Peyer's patch (tissue), 4 donors: ENCODE measurements at regions not wholly inside any gene's neighbourhood (a gene's known extent, or its start where the extent isn't known, plus 50 kb on each side); places are given as distances from the start of the nearest gene placed in this dataset.

Source experiments
- DNase-seq, 3 donors: peaks; one replicate each; pipeline ENCODE4 v3.0.0-alpha.2; 2017 to 2019
- H3K27ac ChIP-seq, 4 donors: fragments of 200-600 bp; sonication (generic); one replicate each; pipeline ENCODE4 v1.5.1; 2016 to 2019
- H3K27me3 ChIP-seq, 2 donors: fragments of 200-600 bp; sonication (generic); one replicate each; pipeline ENCODE4 v1.5.1; 2019
- H3K36me3 ChIP-seq, 3 donors: fragments of 200-600 bp; sonication (generic); one replicate each; pipeline ENCODE4 v1.5.1; 2016 to 2019
- H3K4me1 ChIP-seq, 4 donors: fragments of 200-600 bp; sonication (generic); one replicate each; pipeline ENCODE4 v1.5.1; 2016 to 2019
- H3K4me3 ChIP-seq, 4 donors: fragments of 200-600 bp; sonication (generic); 1 replicate in 3 of 4; 2 replicates in 1 of 4; pipeline ENCODE4 v1.5.1; 2016 to 2019; ENCODE audit warnings: mild to moderate bottlenecking in 1 of 4
- H3K9me3 ChIP-seq, 4 donors: fragments of 200-600 bp; sonication (generic); one replicate each; pipeline ENCODE4 v1.5.1; 2016 to 2019; ENCODE audit warnings: mild to moderate bottlenecking in 1 of 4
- POLR2A ChIP-seq, 2 donors: fragments of 450-650 bp; IDR thresholded peaks; one replicate each; pipeline ENCODE4 v1.5.1; 2017; ENCODE audit warnings: antibody characterized with exemption in 2 of 2, mild to moderate bottlenecking in 2 of 2, moderate library complexity in 2 of 2
- TF ChIP-seq, protein P1 (sequence below), 6 experiments: fragments of 450-650 bp in 4 of 6; fragments of 200-600 bp in 2 of 6; sonication (generic) in 1 of 6; IDR thresholded peaks; one replicate each; pipeline ENCODE4 v1.5.1; 2017 to 2019; ENCODE audit warnings: antibody characterized with exemption in 6 of 6, mild to moderate bottlenecking in 3 of 6, moderate library complexity in 1 of 6

DNA sequence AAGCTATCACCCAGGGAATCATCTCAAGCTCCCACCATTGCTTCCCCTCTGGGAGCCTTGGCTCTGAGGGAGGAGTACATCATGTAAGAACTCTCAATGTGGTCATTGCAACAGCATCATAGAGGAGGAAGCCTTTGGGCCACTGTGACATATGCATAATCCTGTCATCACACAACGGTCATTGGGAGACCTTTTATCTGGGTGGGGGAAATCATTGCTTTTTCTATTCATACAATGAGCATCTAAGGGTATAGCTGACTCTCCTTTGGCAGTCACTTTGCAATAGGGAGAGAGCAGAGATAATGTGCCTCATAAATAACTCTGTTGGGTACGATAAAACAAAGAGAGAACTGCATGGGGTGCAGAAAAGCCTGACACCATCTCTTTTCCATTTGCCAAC, 155.2 kb upstream of the KCNIP4 start:
- H3K36me3 ChIP-seq: no peaks in the 10 kb centered on the region
- no peaks in the 10 kb centered on the region for H3K9me3 ChIP-seq
- DNase-seq: no peak
- no peak overlapping the region for H3K4me3 ChIP-seq
- H3K4me1 ChIP-seq: no peaks in the 10 kb centered on the region
- no peak overlapping the region for H3K27ac ChIP-seq
- TF ChIP-seq, protein P1, sequence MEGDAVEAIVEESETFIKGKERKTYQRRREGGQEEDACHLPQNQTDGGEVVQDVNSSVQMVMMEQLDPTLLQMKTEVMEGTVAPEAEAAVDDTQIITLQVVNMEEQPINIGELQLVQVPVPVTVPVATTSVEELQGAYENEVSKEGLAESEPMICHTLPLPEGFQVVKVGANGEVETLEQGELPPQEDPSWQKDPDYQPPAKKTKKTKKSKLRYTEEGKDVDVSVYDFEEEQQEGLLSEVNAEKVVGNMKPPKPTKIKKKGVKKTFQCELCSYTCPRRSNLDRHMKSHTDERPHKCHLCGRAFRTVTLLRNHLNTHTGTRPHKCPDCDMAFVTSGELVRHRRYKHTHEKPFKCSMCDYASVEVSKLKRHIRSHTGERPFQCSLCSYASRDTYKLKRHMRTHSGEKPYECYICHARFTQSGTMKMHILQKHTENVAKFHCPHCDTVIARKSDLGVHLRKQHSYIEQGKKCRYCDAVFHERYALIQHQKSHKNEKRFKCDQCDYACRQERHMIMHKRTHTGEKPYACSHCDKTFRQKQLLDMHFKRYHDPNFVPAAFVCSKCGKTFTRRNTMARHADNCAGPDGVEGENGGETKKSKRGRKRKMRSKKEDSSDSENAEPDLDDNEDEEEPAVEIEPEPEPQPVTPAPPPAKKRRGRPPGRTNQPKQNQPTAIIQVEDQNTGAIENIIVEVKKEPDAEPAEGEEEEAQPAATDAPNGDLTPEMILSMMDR (IDR thresholded peaks at IDR 0.05): no peak
- no peak for TF ChIP-seq POLR2A (IDR thresholded peaks at IDR 0.05)
- no peaks in the 10 kb centered on the region for H3K27me3 ChIP-seq

DNA sequence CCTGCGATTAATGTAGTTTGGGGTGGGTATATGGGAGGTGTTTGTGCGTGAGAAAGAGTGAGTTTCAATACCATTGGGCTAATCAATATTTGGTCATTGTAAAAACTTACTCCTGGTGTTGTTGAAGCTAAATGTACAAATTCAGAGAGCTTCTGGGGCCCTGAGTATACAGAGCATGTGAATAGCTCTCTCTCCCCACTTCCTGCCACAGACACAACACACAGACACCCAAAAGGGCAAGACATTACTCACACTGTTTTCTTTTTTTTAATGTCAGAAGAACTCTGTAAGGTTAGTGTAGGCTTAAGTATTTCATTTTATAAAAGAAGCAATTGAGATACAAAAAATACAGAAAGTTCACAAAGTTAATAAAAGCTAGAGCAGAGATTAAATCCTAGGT, 151.3 kb upstream of the KCNIP4 start:
- no peak overlapping the region for H3K4me3 ChIP-seq
- no peaks in the 10 kb centered on the region for H3K9me3 ChIP-seq
- H3K27me3 ChIP-seq: no peaks in the 10 kb centered on the region
- H3K27ac ChIP-seq: no peak overlapping the region
- H3K4me1 ChIP-seq: no peaks in the 10 kb centered on the region
- no peaks in the 10 kb centered on the region for H3K36me3 ChIP-seq
- no peak for DNase-seq
- TF ChIP-seq, protein P1 (IDR thresholded peaks at IDR 0.05): no peak
- TF ChIP-seq POLR2A (IDR thresholded peaks at IDR 0.05): no peak

GRCh38 chr4:22097596-22097995, 149.0 kb upstream of the KCNIP4 start:
- H3K4me3 ChIP-seq: no peak overlapping the region
- H3K4me1 ChIP-seq: no peaks in the 10 kb centered on the region
- H3K27me3 ChIP-seq: no peaks in the 10 kb centered on the region

DNA sequence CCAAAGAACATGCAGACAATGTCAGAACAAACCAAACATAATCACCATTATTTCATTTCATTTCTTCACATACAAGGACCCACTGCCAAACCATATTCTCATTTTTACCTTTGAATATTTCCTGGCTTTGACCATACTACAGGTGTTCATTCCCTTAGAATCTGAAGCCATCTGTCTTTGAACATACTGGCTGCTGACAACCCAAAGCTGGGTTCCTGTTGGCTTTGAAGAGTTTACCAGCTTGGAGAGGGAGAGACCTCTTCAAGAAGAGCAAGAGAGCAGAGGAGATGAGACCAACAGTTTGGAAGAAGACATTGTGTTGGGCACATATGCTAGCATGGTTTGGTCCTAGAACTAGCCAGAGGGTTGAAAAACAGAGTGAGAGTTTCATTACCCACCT, 145.6 kb upstream of the KCNIP4 start:
- Histone ChIP-seq H3K36me3 (no peaks in the 10 kb centered on the region), H3K4me3 (no peak overlapping the region), H3K9me3 (no peaks in the 10 kb centered on the region), H3K27ac (no peak overlapping the region), H3K4me1 (no peaks in the 10 kb centered on the region), H3K27me3 (no peaks in the 10 kb centered on the region)
- TF ChIP-seq, protein P1 (IDR thresholded peaks at IDR 0.05): no peak
- no peak for TF ChIP-seq POLR2A (IDR thresholded peaks at IDR 0.05)
- no peak for DNase-seq

More at GRCh38 chr4:22097596-22097995, 149.0 kb upstream of the KCNIP4 start:
- no peak for DNase-seq
- TF ChIP-seq, protein P1 (IDR thresholded peaks at IDR 0.05): no peak
- no peak for TF ChIP-seq POLR2A (IDR thresholded peaks at IDR 0.05)
- Histone ChIP-seq H3K9me3 (no peaks in the 10 kb centered on the region), H3K36me3 (no peaks in the 10 kb centered on the region), H3K27ac (no peak overlapping the region)

DNA sequence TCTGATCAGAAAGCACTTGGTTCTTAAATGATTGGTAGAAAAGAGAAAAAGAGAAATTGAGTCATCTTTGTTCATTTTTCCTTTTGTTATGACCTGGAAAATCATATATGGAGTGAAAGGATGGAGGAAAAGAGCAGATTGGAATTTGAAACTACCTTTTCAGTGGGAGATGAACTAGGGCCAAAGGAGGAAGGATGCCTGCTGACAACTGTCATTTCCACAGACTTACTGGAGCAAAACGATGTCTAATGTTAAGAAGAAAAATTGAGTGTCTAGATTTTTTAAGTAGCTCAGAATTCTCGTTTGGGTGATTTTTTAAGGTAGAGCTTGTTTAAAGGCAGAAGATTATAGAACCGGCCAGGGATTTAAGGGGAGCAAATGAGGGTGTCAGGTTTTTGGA, 144.6 kb upstream of the KCNIP4 start:
- Histone ChIP-seq H3K27ac (no peak overlapping the region), H3K27me3 (no peaks in the 10 kb centered on the region), H3K4me1 (no peaks in the 10 kb centered on the region), H3K36me3 (no peaks in the 10 kb centered on the region), H3K4me3 (no peak overlapping the region), H3K9me3 (no peaks in the 10 kb centered on the region)
- DNase-seq: no peak
- TF ChIP-seq POLR2A (IDR thresholded peaks at IDR 0.05): no peak
- TF ChIP-seq, protein P1 (IDR thresholded peaks at IDR 0.05): no peak

GRCh38 chr4:22091906-22092305, 143.3 kb upstream of the KCNIP4 start:
- H3K27me3 ChIP-seq: no peaks in the 10 kb centered on the region
- no peaks in the 10 kb centered on the region for H3K9me3 ChIP-seq
- DNase-seq: no peak
- H3K36me3 ChIP-seq: no peaks in the 10 kb centered on the region
- H3K4me3 ChIP-seq: no peak overlapping the region
- H3K4me1 ChIP-seq: no peaks in the 10 kb centered on the region
- no peak for TF ChIP-seq POLR2A (IDR thresholded peaks at IDR 0.05)
- TF ChIP-seq, protein P1 (IDR thresholded peaks at IDR 0.05): no peak
- H3K27ac ChIP-seq: no peak overlapping the region
